ENCODE measurements at regions not wholly inside any gene's neighbourhood (a gene's known extent, or its start where the extent isn't known, plus 50 kb on each side); places are given as distances from the start of the nearest gene placed in this dataset.

DNA sequence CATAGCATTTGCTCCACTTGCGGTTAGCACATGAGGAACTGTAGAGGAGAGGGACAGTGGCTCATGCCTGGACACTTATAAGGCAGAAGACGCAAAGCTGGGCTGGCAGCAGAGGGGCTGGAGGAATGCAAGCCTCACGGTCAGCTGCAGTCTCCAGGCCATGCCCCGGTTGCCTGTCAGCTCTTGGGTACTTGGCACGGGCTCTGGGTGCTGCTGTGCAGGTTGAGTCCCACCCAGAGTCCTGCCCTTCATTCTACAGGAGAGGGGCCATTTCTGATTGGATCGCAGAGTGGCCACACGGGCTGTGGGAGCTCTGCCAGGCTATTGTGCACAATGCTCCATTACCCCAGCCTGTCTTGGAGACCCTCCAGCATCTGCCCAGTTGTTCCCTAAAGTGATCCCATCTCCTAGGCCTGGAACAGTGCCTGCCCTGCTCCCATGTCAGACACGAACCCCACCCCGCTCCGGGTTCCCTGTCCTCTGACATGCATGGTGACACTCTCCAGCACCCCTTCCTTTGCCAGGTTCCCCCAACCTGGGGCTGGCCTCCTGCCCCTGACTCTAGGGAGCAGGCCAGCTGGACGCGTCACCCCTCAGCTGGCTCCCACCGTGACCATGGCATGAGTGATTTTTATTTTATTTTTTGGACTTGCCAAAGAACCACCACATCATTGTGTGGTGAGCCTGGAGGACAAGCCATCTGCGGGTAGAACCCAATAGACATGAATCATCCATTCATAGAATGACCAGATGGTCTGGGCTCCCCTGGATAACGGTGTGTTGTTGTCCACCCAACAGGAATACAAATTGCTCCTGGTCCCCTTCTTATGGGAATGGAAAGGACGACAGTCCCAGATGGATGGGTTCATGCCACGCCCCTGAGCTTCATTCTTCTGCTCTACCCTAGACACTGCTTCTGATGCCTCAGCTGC is 51.0 kb upstream of the KLF13 start:
- Histone ChIP-seq H3K27me3 (ENCODE audit: control insufficient read depth, insufficient read depth, low read length) (no peaks in the 10 kb centered on the region), H3K4me3 (ENCODE audit: low read depth, low read length) (no peak overlapping the region), H3K36me3 (ENCODE audit: control insufficient read depth, insufficient read depth, low read length) (no peaks in the 10 kb centered on the region)
- TF ChIP-seq, protein P1, sequence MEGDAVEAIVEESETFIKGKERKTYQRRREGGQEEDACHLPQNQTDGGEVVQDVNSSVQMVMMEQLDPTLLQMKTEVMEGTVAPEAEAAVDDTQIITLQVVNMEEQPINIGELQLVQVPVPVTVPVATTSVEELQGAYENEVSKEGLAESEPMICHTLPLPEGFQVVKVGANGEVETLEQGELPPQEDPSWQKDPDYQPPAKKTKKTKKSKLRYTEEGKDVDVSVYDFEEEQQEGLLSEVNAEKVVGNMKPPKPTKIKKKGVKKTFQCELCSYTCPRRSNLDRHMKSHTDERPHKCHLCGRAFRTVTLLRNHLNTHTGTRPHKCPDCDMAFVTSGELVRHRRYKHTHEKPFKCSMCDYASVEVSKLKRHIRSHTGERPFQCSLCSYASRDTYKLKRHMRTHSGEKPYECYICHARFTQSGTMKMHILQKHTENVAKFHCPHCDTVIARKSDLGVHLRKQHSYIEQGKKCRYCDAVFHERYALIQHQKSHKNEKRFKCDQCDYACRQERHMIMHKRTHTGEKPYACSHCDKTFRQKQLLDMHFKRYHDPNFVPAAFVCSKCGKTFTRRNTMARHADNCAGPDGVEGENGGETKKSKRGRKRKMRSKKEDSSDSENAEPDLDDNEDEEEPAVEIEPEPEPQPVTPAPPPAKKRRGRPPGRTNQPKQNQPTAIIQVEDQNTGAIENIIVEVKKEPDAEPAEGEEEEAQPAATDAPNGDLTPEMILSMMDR (IDR thresholded peaks at IDR 0.05; ENCODE audit: insufficient read depth, low read length, severe bottlenecking) = no peak
- DNase-seq (ENCODE audit: low read depth) (no peak), FAIRE-seq (no peak)

DNA sequence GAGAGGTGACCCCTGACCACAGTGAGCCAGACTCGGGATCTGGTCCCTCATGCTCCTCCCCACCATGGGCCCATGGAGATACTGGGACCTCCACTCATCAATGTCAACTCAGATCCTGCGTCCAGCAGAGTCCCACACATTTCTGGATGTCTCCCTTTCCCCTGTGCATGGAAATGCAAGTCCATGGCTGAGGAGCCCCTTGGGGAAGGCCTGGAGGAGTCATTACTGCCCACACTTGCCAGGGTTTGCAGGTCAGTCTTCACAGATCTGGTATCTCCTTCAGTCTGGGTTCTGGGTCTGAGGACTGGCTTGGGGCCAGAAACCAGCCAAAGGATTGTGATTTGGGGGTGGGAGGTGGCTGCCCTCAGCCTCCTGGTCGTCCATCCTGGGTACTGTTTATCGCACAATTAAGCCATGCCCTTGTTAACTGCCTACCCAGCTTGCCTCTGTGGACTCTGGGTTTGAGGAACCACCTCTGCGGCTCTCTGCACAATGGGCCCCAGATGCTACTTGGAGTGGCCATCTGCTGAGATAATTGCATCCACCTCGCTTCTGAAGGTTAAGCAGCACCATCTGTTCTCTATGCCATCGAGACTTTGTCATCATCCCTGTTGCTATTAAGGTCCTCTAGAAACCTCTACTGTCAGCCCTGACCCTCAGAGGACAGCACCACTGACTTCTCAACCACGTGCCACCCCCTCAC is 49.9 kb upstream of the KLF13 start:
- H3K27me3 ChIP-seq (ENCODE audit: control insufficient read depth, insufficient read depth, low read length) = no peaks in the 10 kb centered on the region
- H3K4me3 ChIP-seq (ENCODE audit: low read depth, low read length) = no peak overlapping the region
- no peaks in the 10 kb centered on the region for H3K36me3 ChIP-seq (ENCODE audit: control insufficient read depth, insufficient read depth, low read length)
- DNase-seq (ENCODE audit: low read depth) (no peak), FAIRE-seq (peak; percentile 91)
- TF ChIP-seq, protein P1 (IDR thresholded peaks at IDR 0.05; ENCODE audit: insufficient read depth, low read length, severe bottlenecking) = no peak

Measured in bronchial epithelial cell (primary cell).